ES-I3 (cell line): ENCODE measurements at regions not wholly inside any gene's neighbourhood (a gene's known extent, or its start where the extent isn't known, plus 50 kb on each side); places are given as distances from the start of the nearest gene placed in this dataset.
"Not testable (repeated sequence)": the region's sequence is repeated elsewhere in the genome, so short reads cannot be mapped to it uniquely, and the experiment has no call there.

ENCODE experiments used
- H3K36me3 ChIP-seq: 2 replicates; pipeline ENCODE4 v1.6.1; 2013; ENCODE audit warnings: mild to moderate bottlenecking, low read length, control low read depth, moderate library complexity; ENCODE audit not compliant: insufficient read depth
- H3K4me1 ChIP-seq: 2 replicates; pipeline ENCODE4 v1.6.1; 2013; ENCODE audit warnings: mild to moderate bottlenecking, control low read depth, low read length; ENCODE audit not compliant: insufficient read depth
- H3K9ac ChIP-seq: 2 replicates; pipeline ENCODE4 v1.6.1; 2013; ENCODE audit warnings: low read depth, mild to moderate bottlenecking, low read length, moderate library complexity
- H3K9me3 ChIP-seq: 2 replicates; pipeline ENCODE4 v1.6.1; 2013; ENCODE audit warnings: mild to moderate bottlenecking, low read length, moderate library complexity; ENCODE audit not compliant: control insufficient read depth, insufficient read depth

DNA sequence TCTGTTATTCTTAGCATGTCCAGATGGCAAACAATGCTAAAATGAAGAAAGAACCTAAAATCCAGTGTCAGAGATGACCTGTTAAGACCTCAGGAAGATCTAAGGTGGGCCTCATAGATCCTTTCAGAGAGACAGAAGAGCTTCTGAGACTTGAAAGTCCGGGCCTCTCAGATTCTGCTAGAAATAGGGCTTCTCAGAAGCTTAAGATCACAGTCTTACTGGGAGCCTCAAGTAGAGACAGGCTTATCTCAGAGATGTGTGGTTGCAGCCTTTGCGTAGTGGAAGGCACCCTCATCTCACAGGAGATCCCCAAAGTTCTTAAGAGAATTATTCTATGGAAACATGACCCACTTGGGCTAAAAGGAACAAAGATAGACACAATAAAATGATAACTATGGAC is 642.8 kb downstream of the TNS3 start:
- Histone ChIP-seq H3K9ac (no peak overlapping the region), H3K9me3 (no peaks in the 10 kb centered on the region), H3K4me1 (no peaks in the 10 kb centered on the region), H3K36me3 (no peaks in the 10 kb centered on the region)

DNA sequence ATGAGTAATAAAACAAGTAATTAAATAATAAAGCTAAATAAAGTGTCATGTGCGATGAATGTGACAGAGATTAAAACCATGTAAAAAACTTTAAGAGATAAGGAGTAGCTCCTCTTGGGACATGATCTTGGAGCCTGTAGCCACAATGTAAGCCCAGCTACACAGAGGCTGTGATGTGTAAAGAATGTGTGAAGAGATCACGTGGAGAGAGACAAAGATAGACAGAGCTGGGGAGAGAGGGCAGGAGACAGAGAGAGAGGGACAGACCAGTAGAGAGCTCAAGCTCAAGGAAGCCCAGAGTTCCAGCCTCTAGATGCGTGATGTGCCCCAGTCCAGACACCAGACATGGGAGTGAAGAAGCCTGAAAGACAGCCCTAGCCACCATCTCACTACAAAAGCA is 644.1 kb downstream of the TNS3 start:
- Histone ChIP-seq H3K9ac (no peak overlapping the region), H3K4me1 (no peaks in the 10 kb centered on the region), H3K9me3 (no peaks in the 10 kb centered on the region), H3K36me3 (no peaks in the 10 kb centered on the region)

DNA sequence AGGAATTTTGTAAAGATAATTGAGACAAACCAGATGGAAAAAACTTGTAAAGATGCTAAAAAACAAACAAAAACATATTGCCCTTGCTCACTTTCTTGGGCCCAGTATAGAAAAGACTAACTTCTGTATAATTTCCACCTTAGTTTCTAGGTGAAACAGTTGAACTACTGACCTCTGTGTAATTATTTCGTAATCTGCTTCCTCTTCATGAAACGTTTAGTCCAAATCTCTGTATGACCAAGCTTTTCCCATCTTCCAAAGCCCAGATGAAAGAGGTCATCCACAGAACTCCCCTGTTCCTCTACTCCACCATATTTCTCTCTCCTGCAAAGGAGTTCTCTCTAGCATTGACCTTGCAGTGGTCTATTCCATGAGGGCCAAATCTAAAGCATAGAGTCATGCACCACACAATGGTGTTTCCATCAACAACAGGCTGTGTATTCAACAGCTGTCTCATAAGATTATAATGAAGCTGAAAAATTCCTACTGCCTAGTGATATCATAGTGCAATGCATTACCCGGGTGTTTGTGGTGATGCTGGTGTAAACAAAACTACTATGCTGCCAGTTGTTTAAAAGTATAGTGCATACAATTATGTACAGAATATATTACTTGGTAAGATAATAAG is 647.6 kb downstream of the TNS3 start:
- H3K9ac ChIP-seq = no peak overlapping the region
- H3K9me3 ChIP-seq = no peaks in the 10 kb centered on the region
- no peaks in the 10 kb centered on the region for H3K4me1 ChIP-seq
- H3K36me3 ChIP-seq = no peaks in the 10 kb centered on the region

DNA sequence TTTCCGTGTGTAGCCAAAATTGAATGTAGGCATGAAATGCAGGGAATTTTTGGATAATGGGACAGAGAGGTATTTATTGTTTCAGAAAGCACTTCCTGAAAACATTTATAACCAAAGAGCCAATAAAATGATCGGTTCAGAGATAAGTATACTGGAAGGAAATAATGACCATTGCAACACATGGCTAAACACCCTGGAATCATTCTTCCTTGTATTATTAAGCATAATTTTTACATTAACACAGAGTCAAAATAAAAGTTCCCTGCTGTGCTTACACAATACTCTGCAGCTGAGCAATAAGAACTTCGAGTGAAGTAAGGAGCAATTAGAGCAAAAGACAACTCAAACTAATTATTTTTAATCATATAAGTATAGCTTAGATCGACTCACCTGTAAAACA is 648.3 kb downstream of the TNS3 start:
- Histone ChIP-seq H3K9ac (no peak overlapping the region), H3K9me3 (no peaks in the 10 kb centered on the region), H3K4me1 (no peaks in the 10 kb centered on the region), H3K36me3 (no peaks in the 10 kb centered on the region)

DNA sequence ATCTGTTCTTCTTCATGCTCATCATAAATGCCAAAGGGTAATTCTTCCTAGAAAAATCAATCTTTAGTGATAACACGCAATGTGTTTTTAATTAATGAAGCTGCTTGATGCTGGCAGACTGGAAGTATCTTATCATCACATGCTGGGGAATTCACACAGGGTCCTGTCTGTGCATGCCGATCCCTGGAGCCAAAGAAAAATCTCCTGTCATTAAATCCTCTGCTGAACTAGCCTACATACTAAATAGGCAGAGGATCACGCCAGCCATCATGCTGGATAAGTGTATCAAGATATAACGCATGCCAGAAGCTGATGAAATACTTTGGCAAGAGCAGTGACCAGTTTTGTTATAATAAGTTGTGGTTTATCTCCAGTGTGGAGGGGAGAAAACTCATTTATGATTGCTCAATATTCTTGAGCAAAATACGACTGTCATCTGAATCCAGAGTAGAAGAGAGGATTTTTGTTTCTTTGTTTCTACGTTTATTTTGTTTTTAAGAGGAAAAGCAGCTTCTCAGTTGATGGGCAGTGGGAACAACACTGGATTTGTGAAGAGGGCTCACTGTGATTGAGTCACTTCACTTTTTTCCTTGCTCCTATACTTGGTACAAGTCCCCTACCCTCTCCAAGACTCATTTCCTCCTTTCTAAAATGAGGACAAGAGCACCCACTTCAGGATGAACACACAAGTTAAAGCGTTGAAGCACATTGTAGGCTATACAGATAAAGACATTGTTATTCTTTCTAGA is 649.1 kb downstream of the TNS3 start:
- Histone ChIP-seq H3K9me3 (no peaks in the 10 kb centered on the region), H3K4me1 (no peaks in the 10 kb centered on the region), H3K36me3 (no peaks in the 10 kb centered on the region), H3K9ac (no peak overlapping the region)

DNA sequence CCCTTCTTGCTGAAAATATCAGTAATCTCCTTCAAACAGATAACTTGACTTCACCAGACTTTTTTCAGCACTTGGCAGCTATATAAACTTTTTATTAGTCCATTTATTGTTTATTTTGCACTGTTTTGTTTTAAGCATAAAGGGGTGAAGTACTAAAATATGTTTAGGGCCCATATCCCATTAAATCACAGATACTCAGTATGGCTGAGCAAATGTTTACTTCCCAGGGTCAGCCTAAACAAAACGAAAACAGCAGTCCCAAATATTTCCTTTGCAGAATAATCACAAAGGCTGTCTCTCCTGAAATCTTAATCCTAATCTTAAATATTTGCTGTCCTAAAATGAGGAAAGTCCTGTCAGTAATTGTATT is 649.6 kb downstream of the TNS3 start:
- Histone ChIP-seq H3K9ac (no peak overlapping the region), H3K9me3 (no peaks in the 10 kb centered on the region), H3K4me1 (no peaks in the 10 kb centered on the region), H3K36me3 (no peaks in the 10 kb centered on the region)

DNA sequence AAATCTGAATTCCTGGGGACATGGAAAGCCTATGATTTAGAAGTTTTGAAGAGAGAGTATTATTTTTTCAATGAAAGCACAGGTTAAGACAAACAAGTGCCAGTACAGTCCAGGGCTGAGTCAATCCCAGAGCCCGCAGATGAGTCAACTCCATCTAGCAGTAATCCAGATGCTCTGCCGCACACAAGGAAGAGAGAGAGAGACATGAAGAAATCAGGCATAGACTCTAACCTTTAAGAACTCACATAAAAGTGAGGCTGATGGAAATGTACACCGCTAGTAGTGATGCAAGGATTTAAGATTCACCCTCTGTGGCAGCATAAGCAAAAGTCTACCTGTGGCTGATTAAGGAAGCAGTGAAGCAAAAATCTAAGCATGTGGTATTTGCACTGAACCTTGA is 651.5 kb downstream of the TNS3 start:
- Histone ChIP-seq H3K36me3 (no peaks in the 10 kb centered on the region), H3K4me1 (no peaks in the 10 kb centered on the region), H3K9ac (no peak overlapping the region), H3K9me3 (no peaks in the 10 kb centered on the region)

DNA sequence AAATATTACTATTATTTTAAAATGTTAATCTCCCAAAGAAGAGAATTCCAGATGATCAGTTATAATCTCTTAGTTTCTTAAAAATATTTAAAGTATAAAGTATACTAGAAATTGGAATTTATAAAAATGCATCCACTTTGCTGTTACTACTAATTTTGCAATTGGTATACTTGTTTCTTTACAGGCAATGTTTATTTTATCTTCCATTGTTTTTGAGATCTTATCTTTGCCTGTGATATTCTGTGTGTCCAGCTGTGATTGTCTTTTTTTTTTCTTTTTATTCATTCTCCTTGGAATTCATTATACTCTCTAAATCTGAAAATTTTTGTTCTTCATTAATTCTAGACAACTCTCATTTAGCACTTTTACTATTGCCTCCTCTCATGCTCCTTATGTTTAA is 652.6 kb downstream of the TNS3 start:
- Histone ChIP-seq H3K9me3 (no peaks in the 10 kb centered on the region), H3K4me1 (no peaks in the 10 kb centered on the region), H3K9ac (no peak overlapping the region), H3K36me3 (no peaks in the 10 kb centered on the region)

DNA sequence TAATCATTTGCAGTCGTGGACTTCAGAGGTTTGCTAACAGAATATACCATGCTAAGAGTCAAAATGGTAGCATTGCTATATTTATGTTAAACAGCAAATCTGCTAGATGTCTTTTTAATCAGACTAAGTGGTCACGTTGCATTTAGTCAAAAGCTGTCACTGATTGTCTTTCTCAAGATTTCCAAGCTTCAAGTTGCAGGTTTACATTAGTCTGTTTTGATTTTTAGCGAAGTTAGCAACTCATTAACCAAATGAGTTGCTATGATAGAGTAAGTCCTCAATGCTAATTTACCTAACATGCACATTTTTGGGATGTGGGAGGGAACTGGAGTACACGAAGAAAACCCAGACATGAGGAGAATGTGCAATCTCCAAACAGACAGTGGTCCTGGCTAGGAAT is 653.2 kb downstream of the TNS3 start:
- Histone ChIP-seq H3K36me3 (no peaks in the 10 kb centered on the region), H3K4me1 (no peaks in the 10 kb centered on the region), H3K9ac (no peak overlapping the region), H3K9me3 (no peaks in the 10 kb centered on the region)

DNA sequence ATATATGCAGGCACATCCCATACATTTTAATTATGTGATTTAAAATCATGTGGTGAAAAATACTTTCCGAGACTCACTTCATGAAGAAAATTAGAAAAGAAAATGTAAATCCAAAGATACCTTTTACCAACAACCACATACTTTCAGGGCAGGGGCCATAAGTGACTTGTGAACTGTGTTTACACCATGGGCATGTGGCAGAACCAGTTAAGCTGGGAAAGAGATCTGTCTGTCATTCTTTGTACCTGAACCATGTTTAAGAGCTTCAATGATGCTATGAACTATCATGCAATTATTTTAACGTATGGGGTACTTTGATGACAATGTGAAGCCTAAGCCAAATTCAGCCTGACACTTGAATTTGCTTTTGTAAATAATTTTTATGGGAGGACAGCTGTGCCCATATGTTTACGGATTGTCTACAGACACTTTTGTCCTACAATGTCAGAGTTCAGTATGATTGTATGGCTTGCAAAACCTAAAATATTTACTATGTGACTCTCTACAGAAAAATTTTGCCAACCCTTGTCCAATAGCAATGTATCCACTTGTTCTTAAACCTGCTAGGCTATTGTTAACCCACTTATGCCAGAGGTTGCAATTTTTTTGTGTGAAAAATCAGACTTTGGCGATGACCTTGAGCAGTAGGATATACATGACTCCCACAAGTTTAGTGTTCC is 654.6 kb downstream of the TNS3 start:
- Histone ChIP-seq H3K9me3 (no peaks in the 10 kb centered on the region), H3K4me1 (no peaks in the 10 kb centered on the region), H3K9ac (no peak overlapping the region), H3K36me3 (no peaks in the 10 kb centered on the region)

DNA sequence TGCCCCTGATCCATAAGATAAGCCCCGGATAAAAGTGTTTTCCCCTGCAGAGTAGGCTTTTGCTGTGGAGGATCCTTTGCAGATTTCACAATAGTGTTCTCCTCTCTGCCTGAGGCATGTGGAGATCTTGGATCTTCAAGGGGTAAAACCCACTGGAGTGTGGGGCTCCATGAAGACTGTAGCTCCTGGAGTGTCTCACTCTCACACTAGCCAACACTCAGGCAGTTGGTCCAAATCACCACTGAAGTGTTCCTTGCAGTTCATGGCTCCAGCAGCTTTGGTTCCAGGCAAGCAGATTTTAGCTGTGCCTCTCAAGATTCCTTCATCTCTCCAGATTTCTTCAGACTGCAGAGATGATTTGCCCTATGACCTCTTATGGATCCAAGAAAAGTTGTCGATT is 665.3 kb downstream of the TNS3 start:
- Histone ChIP-seq H3K4me1 (no peaks in the 10 kb centered on the region), H3K9ac (no peak overlapping the region), H3K9me3 (no peaks in the 10 kb centered on the region), H3K36me3 (no peaks in the 10 kb centered on the region)

DNA sequence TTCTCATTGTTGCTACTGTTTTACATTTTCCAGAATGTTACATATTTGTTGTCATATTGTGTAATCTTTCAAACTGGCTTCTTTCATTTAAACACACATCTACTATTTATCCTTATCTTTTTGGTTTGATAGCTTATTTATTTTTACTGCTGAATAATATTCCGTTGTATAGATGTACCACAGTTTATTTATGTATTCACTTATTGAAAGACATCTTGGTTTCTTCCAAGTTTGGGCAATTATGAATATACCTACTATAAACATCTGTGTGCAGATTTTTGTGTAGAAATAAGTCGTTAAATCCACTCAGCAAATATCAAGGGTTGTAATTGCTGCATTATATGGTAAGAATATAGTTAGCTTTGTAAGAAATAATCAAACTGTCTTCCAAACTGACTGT is 669.2 kb downstream of the TNS3 start:
- no peak overlapping the region for H3K9ac ChIP-seq
- H3K4me1 ChIP-seq = no peaks in the 10 kb centered on the region
- no peaks in the 10 kb centered on the region for H3K36me3 ChIP-seq
- no peaks in the 10 kb centered on the region for H3K9me3 ChIP-seq

DNA sequence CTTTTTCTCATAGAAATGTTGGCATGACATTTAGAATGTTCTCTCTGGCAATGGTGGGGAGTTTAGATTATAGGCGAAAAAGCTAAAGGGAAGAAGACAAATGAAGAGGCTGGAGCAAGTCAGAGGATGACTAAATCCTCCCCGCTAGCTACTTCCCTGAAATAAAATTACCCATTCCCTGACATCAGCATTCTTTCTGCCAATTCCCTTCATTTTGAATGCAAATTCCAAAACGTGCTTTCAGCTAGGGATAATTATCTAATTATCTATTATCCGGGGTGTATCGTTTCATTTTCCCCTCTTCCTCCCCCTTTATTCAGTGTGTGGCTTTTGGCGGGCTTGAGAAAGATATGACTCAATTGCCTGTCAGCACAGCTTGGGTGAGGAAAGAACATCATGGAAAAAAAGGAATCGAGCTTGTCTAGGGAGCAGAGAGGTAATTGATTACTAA is 672.3 kb downstream of the TNS3 start:
- no peak overlapping the region for H3K9ac ChIP-seq
- no peaks in the 10 kb centered on the region for H3K9me3 ChIP-seq
- H3K4me1 ChIP-seq = no peaks in the 10 kb centered on the region
- H3K36me3 ChIP-seq = no peaks in the 10 kb centered on the region

DNA sequence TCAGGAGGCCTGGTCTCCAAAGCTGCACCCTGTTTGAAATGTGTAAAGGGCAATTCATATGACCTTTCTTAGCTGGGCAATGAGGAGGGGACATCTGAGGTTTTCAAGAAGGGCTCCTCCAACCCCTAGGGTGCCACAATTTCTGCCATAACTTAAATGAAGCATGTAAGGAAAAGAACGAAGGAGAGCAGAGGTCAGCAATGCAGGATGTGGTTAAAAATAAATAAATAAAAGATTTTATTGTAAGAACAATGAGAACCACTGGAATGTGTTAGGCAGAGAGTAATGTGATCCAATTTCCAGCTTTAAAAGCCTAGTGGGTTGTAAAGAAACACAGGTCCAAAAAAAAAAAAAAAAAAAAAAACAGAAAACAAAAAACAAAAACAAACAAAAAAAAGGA is 673.1 kb downstream of the TNS3 start:
- H3K36me3 ChIP-seq = no peaks in the 10 kb centered on the region
- H3K9me3 ChIP-seq = no peaks in the 10 kb centered on the region
- no peaks in the 10 kb centered on the region for H3K4me1 ChIP-seq
- H3K9ac ChIP-seq = no peak overlapping the region

DNA sequence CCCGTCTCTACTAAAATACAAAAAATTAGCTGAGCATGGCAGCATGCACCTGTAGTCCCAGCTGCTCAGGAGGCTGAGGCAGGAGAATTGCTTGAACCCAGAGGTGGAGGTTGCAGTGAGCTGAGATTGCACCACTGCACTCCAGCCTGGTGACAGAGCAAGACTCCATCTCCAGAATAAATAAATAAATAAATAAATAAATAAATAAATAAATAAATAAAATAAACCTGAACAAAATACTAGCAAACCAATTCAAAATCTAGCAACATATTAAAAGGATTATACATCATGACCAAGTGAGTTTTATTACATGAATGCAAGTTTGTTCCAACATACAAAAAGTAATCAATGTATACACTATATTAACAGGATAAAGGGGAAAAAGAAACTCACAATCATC is 677.4 kb downstream of the TNS3 start:
- H3K9ac ChIP-seq, H3K9me3 ChIP-seq, H3K4me1 ChIP-seq, H3K36me3 ChIP-seq: not testable (repeated sequence)
